ENCODE measurements at regions not wholly inside any gene's neighbourhood (a gene's known extent, or its start where the extent isn't known, plus 50 kb on each side); places are given as distances from the start of the nearest gene placed in this dataset.

- TF ChIP-seq MAX (IDR thresholded peaks at IDR 0.05) (no peak), REST (IDR thresholded peaks at IDR 0.05; ENCODE audit: low read depth) (no peak), TCF12 (IDR thresholded peaks at IDR 0.05; ENCODE audit: low read depth) (no peak), EP300 (IDR thresholded peaks at IDR 0.05; ENCODE audit: borderline replicate concordance) (no peak), RAD21 (IDR thresholded peaks at IDR 0.05; ENCODE audit: low read depth) (no peak), TAF1 (IDR thresholded peaks at IDR 0.05; ENCODE audit: low read depth) (no peak), USF1 (IDR thresholded peaks at IDR 0.05) (no peak), NFIC (IDR thresholded peaks at IDR 0.05) (no peak), ZBTB7A (IDR thresholded peaks at IDR 0.05; ENCODE audit: low read depth) (no peak), EGR1 (IDR thresholded peaks at IDR 0.05) (no peak), YY1 (IDR thresholded peaks at IDR 0.05; ENCODE audit: low read depth) (no peak)
Observed at GRCh38 chr7:114095885-114096284, 177.1 kb upstream of the PPP1R3A start.

Measured in Ishikawa (cell line).